ENCODE measurements at regions not wholly inside any gene's neighbourhood (a gene's known extent, or its start where the extent isn't known, plus 50 kb on each side); places are given as distances from the start of the nearest gene placed in this dataset.

DNA sequence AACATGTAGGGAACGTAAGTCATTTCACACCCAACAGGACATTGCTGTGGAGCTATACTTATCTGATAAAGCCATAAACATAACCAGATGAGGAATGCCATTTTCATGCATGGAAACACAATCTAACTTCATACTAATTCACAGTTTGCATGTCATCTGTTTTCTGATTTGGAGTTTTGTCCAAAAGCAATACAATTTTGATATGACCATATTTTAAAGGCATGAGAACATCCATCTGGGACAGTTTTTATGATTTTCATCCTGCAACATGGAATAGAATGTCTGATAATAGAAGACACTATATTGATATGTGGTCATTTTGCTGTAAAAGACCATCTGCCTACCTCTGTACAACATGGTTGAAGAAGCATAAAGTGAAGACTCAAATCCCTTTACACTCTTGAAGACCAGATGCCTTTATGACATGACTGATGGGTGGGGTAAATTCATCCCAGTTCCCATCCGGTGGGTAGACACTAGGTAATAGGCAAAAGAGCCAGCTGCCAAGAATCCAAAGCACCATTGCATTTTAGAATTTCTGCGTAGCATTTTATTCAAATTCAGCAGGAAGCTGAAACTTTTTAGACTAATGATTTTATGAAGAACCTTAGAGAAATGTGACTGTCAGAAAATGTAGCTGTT is 309.8 kb downstream of the LMO7 start:
- no peak for TF ChIP-seq POLR2A (IDR thresholded peaks at IDR 0.05)
- no peak for TF ChIP-seq CTCF (IDR thresholded peaks at IDR 0.05)
